Activated gamma-delta T cell treated with Interleukin-2 at 50 U/mL for 16 hours (primary cell): ENCODE measurements at regions not wholly inside any gene's neighbourhood (a gene's known extent, or its start where the extent isn't known, plus 50 kb on each side); places are given as distances from the start of the nearest gene placed in this dataset.

ENCODE experiments used
- DNase-seq: peaks from one replicate; pipeline ENCODE4 v3.0.0-alpha.2; 2020

DNA sequence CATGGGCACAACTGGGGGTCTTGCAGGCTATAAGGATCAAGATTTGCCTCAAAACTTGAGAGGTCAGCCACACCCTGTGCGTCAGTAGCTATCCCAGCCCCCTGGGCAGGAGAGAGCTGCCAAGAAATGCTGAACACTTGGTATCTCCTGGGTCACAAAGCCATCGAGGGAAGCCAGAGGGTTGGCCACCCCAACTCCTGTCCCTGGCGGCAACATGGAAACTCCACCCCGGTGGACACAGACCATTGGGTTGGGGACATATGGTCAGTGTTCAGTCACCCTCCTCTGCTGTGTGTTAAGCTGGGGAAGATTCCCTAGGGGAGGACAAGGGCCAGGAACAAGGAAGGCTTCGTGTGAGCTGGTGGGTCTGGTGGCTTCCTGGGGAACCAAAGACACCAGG, 140.6 kb downstream of the C5orf15 start:
- no peak for DNase-seq

DNA sequence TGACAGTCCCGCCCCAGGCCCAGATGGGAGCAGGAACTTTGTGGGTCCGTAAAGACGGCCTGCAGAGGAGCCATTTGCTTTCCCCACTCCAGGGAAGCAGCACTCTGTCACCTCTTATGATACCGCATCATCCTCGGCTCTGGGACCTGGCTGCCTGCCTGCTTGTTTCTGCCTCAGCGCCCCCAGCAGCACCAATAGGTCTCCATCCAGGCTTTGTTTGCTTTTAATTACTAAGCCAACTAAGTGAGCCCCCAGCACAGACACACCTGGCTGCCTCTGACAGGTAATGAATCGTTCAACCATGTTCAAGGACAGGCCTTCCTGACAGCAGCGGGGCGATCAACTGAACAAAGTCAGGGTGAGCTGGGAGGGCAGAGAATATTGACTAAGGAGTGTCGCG, 141.4 kb downstream of the C5orf15 start:
- no peak for DNase-seq

DNA sequence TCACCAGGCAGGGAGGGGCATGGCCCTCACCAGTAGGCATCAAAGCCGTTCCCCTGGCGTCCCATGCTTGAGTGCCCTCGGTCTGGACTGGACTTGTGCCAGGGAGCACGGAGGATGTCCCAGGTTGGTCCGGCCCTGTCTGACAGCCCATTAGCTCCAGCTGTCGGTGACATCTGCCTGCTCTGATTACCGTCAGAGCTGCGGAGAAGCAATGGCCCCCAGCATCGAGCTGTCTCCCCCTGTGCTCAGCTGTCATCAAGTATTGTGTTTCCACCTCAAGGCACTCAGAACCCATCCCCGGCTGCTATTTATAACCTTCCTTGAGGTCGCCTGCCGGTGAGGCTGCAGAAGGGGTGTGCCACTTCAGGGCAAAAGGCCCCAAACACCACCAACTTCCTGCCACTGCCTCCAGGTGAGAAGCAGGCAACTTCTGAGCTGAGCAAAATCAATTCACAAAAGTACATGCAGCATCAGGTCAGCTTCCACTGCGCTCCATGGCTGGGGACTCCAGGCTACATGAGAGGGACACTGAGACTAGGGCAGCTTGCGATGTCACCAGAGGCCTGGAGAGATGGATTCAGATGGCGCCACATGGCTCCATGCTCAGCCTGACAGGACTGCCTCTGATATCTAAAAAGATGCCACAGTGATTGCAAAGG, 142.7 kb downstream of the C5orf15 start:
- peak; percentile 57 for DNase-seq

DNA sequence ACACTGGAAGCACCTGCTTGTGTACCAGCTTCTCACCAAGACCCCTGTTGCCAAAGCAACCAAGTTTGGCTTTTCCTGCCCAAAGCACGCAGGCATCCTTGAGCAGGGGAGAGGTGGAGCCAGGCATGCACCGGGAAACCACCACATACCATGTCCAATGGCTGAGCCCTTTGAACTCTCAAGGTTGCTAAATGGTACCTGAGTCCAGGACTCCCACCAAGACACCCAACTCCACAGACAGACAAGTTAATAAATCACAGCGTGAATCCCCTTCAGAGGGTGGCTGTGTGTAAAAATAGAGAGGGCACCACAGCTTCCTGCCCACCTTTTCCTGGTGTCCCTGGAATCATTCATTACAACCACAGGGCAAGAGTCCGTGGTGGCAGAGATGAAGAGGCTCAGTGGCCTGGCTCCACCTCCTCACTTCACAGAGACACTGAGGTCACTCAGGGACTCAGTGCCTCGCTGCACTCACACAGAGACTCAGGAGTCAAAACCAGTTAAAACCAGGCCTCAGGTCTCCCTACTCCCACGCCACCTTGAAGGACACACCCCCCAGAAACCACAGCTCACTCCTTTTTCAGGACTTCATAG, 143.7 kb downstream of the C5orf15 start:
- DNase-seq: no peak

DNA sequence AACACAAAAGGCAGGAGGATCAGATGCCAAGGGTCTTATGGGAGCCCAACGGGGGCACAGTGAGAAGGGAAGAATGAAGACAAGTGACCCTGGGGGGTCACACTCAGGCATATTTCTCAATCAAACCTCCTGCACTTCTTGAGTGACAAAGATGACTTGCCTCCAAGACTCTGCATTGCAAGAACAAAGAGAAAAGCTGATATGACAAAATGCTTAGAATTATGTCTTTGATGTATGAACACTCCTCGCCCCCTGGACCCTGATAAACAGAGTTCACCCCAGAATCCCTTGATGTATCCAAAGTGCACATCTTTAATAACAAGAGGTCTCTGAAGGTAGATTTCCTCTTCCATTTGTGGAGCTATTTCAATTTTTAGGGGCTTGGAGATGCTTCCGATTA, 146.5 kb downstream of the C5orf15 start:
- no peak for DNase-seq

DNA sequence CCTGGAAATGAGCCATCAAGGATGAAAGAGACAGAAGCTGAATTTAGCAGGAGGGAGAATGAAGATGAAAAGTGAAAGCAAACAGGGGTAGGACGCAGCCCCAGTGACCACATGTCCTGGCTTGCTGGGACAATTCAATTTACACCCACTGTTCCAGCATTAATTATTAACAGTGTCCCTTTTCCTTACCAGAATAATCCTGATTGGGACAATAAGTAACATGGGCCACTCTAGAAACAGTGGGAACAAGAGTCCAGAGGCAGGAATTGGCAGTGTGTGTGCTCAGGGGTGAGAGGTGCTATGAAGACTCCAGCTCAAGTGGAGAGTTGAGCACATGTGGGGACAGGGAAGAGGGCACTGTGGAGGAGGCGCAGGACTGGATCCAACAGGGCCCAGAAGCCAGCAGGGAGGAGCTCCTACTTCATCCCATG, 147.1 kb downstream of the C5orf15 start:
- no peak for DNase-seq

DNA sequence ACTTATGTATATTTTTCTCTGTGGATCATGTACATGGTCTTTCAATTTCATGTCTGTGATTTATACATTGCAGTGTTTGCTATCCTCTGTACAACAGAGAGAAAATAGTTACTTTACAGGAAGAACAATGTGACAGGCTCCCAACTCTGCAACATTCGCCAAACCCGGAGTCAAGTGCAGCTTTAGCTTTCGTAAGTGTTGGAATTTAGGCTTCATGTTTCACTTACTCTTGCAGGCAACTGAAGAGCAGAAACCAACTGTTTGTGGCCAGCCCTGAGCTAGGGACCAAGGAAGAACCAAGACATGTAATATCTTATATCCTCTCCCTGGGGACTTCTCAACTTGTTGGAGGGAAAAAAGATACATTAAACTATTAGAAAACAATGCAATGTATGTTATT, 147.9 kb downstream of the C5orf15 start:
- no peak for DNase-seq

DNA sequence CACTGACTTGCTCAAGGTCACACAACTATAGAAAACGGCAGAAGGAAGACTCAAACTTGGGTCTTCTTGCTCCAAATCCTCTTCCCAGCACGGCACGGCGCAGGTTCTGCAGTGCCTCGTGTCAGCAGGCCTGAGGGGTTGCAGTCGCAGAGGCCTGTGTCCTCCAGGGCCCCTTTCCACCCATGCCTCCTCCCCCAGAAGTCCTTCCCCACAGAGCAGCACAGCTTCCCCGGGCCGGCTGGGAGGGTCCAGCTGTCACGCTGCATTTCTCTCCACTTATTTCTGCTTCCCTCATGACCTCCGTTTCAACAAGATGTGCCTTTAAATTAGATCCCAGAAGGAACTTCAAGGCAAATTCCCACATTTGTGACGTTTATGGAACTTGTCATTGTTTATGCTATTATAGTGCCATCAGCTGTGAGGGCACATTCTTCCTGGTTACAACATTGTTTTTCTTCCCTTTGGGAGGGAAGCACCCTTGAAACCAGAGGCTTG, 148.4 kb downstream of the C5orf15 start:
- no peak for DNase-seq

DNA sequence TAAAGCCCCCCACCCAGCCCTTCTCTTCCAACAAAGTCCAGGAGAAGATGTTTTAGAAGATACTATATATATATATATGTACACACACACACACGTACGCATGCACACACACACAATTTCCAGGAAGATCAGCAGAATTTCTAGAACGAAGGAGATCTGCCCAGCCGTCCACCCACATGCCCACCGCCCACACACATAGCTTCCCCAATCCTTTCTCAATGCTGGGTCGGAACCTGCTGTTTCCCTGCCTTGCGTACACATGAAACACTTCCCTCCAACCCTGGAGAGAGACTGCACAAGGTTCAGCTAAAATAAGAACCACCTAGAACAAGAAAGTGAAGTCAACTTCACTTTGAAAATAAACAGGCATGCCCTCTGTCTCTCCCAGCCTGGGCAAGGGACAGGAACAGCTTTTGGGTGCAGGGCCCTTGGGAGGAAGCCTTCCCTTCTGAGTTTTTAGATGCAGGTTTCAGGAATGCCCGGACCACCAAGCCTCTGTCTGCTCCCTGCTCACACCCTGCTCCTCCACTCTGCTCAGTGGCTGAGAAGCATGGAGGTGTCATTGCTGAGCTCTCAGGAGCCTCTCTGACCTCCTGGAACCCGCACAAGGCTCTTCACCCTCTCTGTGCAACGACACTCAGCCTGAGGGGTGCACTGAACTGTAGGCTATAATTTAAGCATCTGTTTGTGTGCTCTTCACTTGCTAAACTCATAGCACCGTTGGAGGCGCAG, 149.4 kb downstream of the C5orf15 start:
- DNase-seq: no peak

DNA sequence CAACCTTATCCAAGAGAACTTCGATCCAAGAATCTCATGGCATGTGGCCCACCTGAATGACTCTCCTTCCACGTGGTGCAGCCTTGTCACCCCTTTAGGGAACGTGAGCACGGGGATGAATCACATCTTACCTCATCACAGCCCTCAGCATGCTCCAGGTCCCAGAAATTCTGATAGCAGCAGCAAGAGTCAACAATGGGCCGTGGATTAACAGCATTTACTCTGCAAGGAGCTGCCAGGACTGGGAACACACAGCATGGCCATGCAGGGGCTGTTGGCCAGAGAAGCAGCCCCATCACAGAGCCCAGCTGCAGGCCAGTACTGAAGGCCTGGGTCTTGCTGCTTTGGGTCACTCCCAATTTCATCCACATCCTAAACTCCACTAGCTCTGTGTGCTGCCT, 150.4 kb downstream of the C5orf15 start:
- DNase-seq: no peak

DNA sequence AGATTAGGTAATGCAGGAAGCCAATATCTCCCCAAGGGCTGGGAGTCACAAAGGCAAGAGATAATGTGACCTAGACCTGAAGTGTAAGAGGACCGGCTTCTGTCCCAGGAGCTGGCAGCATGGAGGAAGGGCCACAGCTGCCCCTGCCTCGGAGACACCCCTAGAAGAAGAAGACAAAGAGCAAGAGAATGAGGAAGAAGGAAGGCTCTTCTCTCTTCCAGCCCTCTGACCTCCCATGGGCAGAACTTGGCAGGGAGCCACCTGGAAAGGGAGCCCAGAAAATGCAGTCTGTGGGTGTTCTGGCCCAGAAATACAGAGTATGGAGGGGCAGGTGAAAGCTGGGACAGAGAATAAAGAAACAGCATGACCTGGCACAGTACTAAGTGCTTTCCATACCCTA, 151.0 kb downstream of the C5orf15 start:
- DNase-seq: no peak

DNA sequence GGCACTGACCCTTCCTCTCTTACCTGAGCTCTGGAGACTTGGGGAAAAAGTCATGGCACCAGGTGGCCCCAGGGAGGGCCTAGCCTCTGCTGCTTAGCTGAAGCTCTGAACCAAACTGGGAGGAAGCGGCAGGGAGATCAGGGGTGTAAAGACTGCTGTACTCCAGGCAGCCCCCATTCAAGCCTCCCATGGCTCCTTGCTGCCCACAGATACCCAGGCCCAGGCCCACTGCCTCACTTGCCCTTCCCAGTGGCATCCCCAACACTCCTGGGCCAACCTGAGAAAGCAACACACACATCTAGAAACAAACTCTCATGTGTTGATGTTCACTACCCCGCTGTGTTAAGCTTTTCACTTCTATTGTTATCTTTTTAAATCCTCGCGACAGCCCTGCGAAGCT, 151.6 kb downstream of the C5orf15 start:
- no peak for DNase-seq

DNA sequence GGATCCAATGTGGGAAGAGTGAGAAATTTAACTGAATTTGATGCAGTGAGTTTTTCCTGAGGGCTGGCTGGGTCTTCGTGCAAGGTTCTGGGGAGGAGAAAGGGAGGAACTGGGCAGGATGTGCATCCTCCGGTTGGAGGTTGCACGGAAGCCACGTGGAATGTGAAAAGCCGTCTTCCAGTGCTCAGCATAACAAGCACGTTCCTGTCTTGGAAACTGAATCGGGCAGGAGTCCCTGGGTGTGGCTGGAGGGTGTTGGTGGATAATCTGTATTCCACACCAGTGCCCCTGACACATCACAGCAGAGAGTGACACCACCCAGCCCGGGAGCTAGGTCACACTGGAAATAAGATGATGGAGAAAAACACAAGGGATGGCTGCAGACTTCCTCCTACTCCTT, 154.3 kb downstream of the C5orf15 start:
- DNase-seq: no peak

DNA sequence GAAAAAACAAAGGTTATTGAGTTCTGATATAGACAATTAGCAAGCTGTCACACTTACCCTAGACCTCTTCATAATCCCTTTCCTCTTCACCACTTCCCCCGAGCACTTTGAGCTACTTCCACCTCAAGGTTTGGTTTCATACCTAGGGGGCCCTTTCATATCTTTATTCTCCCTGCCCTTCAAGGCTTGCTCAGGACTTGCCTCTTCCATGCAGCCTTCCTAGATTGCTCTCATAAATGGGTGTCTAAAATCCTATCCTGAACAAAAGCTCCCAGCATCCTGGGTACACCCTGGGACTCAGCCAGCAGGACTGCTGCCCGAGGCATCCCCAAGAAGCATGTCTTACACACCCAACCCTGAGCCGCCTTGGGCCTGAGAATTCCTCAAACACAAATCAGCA, 157.3 kb downstream of the C5orf15 start:
- DNase-seq: no peak

DNA sequence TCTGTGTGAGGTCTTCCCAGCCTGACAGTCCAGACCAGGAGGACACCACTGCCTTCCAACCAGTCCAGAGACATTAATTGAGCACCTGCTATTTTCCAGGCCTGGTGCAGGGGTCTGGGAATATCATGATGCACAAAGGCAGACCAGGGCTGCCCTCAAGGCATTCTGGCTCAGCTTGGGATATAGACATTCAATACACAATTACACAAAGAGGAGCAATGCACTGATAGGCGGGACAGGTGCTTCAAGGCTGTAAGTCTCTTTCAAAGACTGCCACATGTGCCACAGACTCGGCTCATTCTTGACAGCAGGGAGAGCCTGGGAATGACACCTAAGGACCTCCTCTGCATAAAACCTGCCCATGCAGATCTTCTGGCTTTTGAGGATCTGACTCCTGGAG, 158.6 kb downstream of the C5orf15 start:
- no peak for DNase-seq

DNA sequence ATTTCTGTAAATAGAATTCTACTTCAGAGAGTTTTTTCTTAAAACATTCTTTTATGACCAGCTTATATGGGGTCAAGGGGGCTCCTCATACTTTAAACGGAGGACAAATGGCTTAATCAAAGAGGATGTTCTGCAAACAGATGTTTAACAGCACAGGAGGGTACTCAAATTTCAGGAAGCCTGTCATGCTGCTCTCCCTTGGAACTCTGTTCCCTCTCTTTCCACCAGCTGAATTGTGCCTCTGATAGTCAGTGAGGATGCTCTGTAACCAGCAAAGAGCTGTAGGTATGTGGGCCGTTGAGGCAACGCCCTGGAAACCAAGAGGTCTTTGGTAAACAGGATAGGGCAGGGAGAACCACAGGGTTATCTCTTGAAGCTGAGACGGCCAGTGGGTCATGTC, 161.1 kb downstream of the C5orf15 start:
- DNase-seq: no peak

DNA sequence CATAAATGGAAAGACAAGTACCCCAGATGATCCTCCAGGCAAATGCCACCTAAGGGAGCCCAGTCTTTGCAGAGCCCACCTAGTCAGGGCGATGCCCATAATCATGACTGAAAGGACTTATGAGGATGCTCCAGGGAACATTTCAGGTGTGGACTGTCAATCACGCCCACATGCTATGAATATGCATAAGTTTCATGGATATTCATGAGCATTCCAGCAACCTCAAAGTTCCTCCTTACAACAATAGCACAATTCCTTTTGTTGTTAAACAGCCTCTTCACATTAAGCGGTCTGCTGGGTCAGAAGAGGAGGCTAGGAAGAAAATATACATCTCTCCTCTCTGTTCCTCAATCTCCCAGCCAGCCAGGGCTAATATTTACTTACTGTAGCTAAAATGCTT, 161.6 kb downstream of the C5orf15 start:
- no peak for DNase-seq

DNA sequence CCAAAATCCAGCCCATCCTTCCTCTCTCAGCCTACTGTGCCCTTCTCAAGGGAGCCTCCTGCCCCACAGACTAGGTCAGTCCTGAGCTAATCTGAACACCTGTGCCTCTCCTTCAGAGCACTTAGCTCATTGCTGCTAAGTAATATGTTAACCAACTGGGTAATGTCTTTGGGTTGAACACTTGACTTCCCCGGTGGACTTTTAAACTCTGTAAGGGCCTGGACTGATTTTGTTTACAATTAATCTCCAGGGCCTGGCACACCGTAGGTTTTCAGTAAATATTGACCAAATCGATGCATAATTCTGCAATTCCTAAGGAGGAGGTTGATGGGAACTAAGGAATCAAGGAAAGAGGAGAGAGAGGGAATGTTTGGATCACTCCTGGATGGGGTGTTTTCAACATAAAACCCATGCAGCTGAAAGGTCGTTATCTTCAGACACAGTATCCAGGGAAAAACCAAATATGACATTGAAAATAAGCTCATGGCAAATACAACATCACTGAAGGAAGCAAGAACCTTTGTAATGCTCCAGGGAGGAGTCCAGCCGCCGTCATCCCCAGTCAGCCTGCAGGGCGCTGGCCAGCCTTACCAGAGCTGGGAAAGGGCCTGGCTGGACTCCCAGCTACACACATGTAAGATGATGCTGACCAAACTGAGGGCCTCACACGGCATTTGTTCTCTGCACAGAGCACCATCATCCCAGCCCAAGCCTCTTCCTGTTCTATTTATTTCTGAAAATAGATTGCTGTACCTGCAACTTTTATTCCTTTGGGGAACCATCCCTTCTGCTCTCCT, 166.3 kb downstream of the C5orf15 start:
- no peak for DNase-seq

DNA sequence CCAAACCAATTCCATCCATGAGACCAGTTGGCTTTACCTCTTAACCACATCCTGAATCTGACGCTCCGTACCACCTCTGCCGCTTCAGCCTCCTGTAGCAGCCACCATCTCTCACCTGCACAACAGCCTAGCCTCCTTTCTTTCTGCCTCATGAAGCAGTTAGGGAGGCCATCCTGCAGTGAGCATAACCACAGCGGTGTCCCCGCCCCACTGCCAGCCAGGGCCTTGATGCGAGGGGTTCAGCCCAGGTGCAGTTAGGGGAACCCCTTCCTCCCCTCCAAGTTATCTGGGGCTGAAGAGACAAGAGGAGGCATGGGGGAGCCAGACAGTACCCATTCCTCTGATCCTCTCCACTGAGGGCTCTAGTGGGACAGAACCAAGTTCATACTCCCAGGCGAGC, 167.0 kb downstream of the C5orf15 start:
- DNase-seq: no peak

DNA sequence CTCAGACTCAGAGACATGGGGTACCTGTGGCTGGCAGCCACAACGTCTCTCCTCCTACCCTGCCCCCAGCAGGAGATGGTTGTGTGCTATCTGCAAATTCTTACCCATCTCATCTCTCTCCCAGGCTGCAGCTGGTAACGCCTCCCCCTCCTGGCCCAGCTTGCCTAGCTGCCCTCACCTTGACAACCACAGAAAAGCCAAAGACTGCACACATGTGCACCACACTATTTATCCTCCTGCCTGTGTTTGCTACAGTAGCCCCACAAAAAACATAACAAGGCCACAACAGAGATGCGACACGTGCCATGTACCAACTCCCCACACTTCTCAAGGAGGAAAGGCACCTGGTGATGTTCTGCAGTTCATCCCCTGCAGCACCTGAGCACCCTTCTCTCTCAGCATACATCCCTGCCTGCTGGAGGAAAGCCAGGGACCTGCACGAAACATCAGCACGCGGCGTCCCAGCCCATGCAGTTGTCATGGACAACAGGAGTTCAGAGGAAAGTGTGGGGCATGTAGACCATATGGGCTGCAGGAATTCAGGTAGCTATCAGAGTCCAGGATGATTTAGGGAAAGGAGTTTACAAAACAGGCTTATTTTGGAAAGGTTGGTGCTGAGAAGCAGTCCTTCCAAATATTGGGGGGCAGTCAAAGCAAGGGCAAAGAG, 168.7 kb downstream of the C5orf15 start:
- DNase-seq: no peak

DNA sequence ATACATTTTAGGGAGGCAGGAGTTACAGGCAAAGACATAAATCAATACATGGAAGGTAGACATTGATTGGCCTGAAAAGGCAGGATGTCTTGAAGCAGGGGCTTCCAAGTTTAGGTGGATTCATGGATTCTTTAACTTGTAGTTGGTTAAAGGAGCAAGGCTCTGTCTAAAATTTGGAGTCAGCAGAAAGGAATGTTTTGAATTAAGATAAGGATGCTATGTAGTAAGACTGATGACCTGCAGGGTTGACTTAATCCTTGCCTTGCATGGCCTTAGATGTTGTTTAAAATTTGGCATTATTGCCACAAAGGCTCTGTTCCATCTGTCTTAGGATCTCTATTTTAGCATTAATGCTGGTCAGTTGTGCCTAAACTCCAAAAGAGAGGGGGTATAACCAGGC, 171.3 kb downstream of the C5orf15 start:
- DNase-seq: no peak

DNA sequence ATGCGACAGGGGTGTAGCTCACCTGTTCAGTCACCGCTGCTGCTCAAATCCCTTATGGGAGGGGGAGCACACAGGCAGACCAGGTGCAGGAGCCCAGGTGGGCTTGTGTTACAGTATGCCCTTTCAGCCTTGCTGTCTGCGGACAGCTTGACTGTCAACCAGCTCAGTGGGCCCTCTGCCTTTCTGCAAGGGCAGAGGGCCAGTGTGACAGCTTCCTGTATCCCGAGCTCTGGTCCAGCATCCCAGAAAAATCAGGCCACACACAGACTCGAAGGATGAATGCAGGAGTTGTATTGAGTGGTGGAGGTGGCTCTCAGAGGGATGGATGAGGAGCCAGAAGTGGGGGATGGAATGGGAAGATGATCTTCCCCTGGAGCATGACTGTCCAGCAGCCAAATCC, 172.2 kb downstream of the C5orf15 start:
- DNase-seq: no peak
